ENCODE measurements at regions not wholly inside any gene's neighbourhood (a gene's known extent, or its start where the extent isn't known, plus 50 kb on each side); places are given as distances from the start of the nearest gene placed in this dataset.
A peak's percentile ranks its signal among the peaks of the same experiment; 100 is the strongest.

- H3K9me3 ChIP-seq (ENCODE audit: control insufficient read depth, low read length) = peaks cover 7% of the 10 kb centered on the region
- H2BK15ac ChIP-seq (ENCODE audit: low read depth, poor library complexity, severe bottlenecking) = no peak overlapping the region
- no peak overlapping the region for H2BK120ac ChIP-seq (ENCODE audit: low read depth, low read length)
- no peak for DNase-seq
- no peak overlapping the region for H4K8ac ChIP-seq (ENCODE audit: low read length)
- H3K4me3 ChIP-seq (ENCODE audit: insufficient read depth in 1 of 2, low read depth in 1 of 2, low read length in 2 of 2) = no peak overlapping the region
- H2AK5ac ChIP-seq (ENCODE audit: low read length, severe bottlenecking) = no peak overlapping the region
- H3K18ac ChIP-seq (ENCODE audit: low read depth in 1 of 2, low read length in 2 of 2) = no peak overlapping the region
- no peak overlapping the region for H3K23ac ChIP-seq (ENCODE audit: low read length in 2 of 2)
- no peaks in the 10 kb centered on the region for H3K79me1 ChIP-seq (replicated peaks; ENCODE audit: low read length, poor library complexity, severe bottlenecking)
- no peak overlapping the region for H2BK5ac ChIP-seq (ENCODE audit: low read depth, low read length, poor library complexity, severe bottlenecking)
- H3K4ac ChIP-seq (ENCODE audit: low read depth in 1 of 2, low read length in 2 of 2) = no peak overlapping the region
- WGBS = 87% methylated on average over 9 of the region's 9 CpGs
- no peak overlapping the region for H2AFZ ChIP-seq (ENCODE audit: low read depth, low read length)
- H3K27me3 ChIP-seq (ENCODE audit: control insufficient read depth in 1 of 2, insufficient read depth in 1 of 2, low read length in 2 of 2) = peaks cover 37% of the 10 kb centered on the region in 2 experiments
- no peak overlapping the region for H2BK12ac ChIP-seq (ENCODE audit: low read length in 2 of 2)
- H3K36me3 ChIP-seq (ENCODE audit: control insufficient read depth in 1 of 2, insufficient read depth in 2 of 2, low read depth in 1 of 2, low read length in 2 of 2) = no peaks in the 10 kb centered on the region
- no peak overlapping the region for H3K9ac ChIP-seq (ENCODE audit: low read length)
- no peak overlapping the region for H3K4me2 ChIP-seq (ENCODE audit: low read length, poor library complexity, severe bottlenecking)
- no peak overlapping the region for H3K27ac ChIP-seq (ENCODE audit: low read length, poor library complexity, severe bottlenecking)
- H4K91ac ChIP-seq (ENCODE audit: low read length) = no peak overlapping the region
- no peaks in the 10 kb centered on the region for H3K4me1 ChIP-seq (ENCODE audit: control insufficient read depth, insufficient read depth, low read depth, low read length)
- peak overlapping the region in 1 of 2 experiments; percentile 59 for H3K14ac ChIP-seq (ENCODE audit: low read length in 2 of 2)
These were observed 112.0 kb downstream of the FAM43A start for GRCh38 chr3:194797555-194798250.

- H3K18ac ChIP-seq (ENCODE audit: low read depth in 1 of 2, low read length in 2 of 2) = no peak overlapping the region
- no peak for DNase-seq
- 99% methylated on average over 5 of the region's 5 CpGs for WGBS
- no peak overlapping the region for H3K4me2 ChIP-seq (ENCODE audit: low read length, poor library complexity, severe bottlenecking)
- H2BK15ac ChIP-seq (ENCODE audit: low read depth, poor library complexity, severe bottlenecking) = no peak overlapping the region
- peaks cover 37 to 43% of the 10 kb centered on the region in 2 experiments for H3K27me3 ChIP-seq (ENCODE audit: control insufficient read depth in 1 of 2, insufficient read depth in 1 of 2, low read length in 2 of 2)
- no peak overlapping the region for H3K14ac ChIP-seq (ENCODE audit: low read length in 2 of 2)
- no peak overlapping the region for H3K4me3 ChIP-seq (ENCODE audit: insufficient read depth in 1 of 2, low read depth in 1 of 2, low read length in 2 of 2)
- H4K91ac ChIP-seq (ENCODE audit: low read length) = no peak overlapping the region
- no peaks in the 10 kb centered on the region for H3K79me1 ChIP-seq (replicated peaks; ENCODE audit: low read length, poor library complexity, severe bottlenecking)
- H2AFZ ChIP-seq (ENCODE audit: low read depth, low read length) = no peak overlapping the region
- no peak overlapping the region for H2AK5ac ChIP-seq (ENCODE audit: low read length, severe bottlenecking)
- H2BK120ac ChIP-seq (ENCODE audit: low read depth, low read length) = no peak overlapping the region
- no peak overlapping the region for H3K4ac ChIP-seq (ENCODE audit: low read depth in 1 of 2, low read length in 2 of 2)
- H3K36me3 ChIP-seq (ENCODE audit: control insufficient read depth in 1 of 2, insufficient read depth in 2 of 2, low read depth in 1 of 2, low read length in 2 of 2) = no peaks in the 10 kb centered on the region
- peaks cover 7% of the 10 kb centered on the region for H3K9me3 ChIP-seq (ENCODE audit: control insufficient read depth, low read length)
- no peak overlapping the region for H3K27ac ChIP-seq (ENCODE audit: low read length, poor library complexity, severe bottlenecking)
- H2BK5ac ChIP-seq (ENCODE audit: low read depth, low read length, poor library complexity, severe bottlenecking) = no peak overlapping the region
- no peak overlapping the region for H4K8ac ChIP-seq (ENCODE audit: low read length)
- no peaks in the 10 kb centered on the region for H3K4me1 ChIP-seq (ENCODE audit: control insufficient read depth, insufficient read depth, low read depth, low read length)
- no peak overlapping the region for H3K23ac ChIP-seq (ENCODE audit: low read length in 2 of 2)
- H3K9ac ChIP-seq (ENCODE audit: low read length) = no peak overlapping the region
- no peak overlapping the region for H2BK12ac ChIP-seq (ENCODE audit: low read length in 2 of 2)
These were observed 112.8 kb downstream of the FAM43A start for GRCh38 chr3:194798486-194798885.

- WGBS = 86% methylated on average over 7 of the region's 10 CpGs
- H2AFZ ChIP-seq (ENCODE audit: low read depth, low read length) = no peak overlapping the region
These were observed 114.3 kb downstream of the FAM43A start for GRCh38 chr3:194800002-194800401.

GRCh38 chr3:194801461-194802432, 116.1 kb downstream of the FAM43A start:
- no peak overlapping the region for H3K14ac ChIP-seq (ENCODE audit: low read length in 2 of 2)
- no peak for DNase-seq
- no peak overlapping the region for H3K23ac ChIP-seq (ENCODE audit: low read length in 2 of 2)
- no peak overlapping the region for H3K4me3 ChIP-seq (ENCODE audit: insufficient read depth in 1 of 2, low read depth in 1 of 2, low read length in 2 of 2)
- H4K8ac ChIP-seq (ENCODE audit: low read length) = no peak overlapping the region
- no peak overlapping the region for H3K9ac ChIP-seq (ENCODE audit: low read length)
- peaks cover 37 to 73% of the 10 kb centered on the region in 2 experiments for H3K27me3 ChIP-seq (ENCODE audit: control insufficient read depth in 1 of 2, insufficient read depth in 1 of 2, low read length in 2 of 2)
- no peak overlapping the region for H4K91ac ChIP-seq (ENCODE audit: low read length)
- no peak overlapping the region for H2BK15ac ChIP-seq (ENCODE audit: low read depth, poor library complexity, severe bottlenecking)
- no peaks in the 10 kb centered on the region for H3K4me1 ChIP-seq (ENCODE audit: control insufficient read depth, insufficient read depth, low read depth, low read length)
- no peak overlapping the region for H3K4ac ChIP-seq (ENCODE audit: low read depth in 1 of 2, low read length in 2 of 2)
- WGBS = 80% methylated on average over 20 of the region's 23 CpGs
- H3K27ac ChIP-seq (ENCODE audit: low read length, poor library complexity, severe bottlenecking) = no peak overlapping the region
- no peaks in the 10 kb centered on the region for H3K79me1 ChIP-seq (replicated peaks; ENCODE audit: low read length, poor library complexity, severe bottlenecking)
- no peak overlapping the region for H2BK12ac ChIP-seq (ENCODE audit: low read length in 2 of 2)
- no peaks in the 10 kb centered on the region for H3K36me3 ChIP-seq (ENCODE audit: control insufficient read depth in 1 of 2, insufficient read depth in 2 of 2, low read depth in 1 of 2, low read length in 2 of 2)
- no peak overlapping the region for H2AFZ ChIP-seq (ENCODE audit: low read depth, low read length)
- H2BK120ac ChIP-seq (ENCODE audit: low read depth, low read length) = no peak overlapping the region
- no peaks in the 10 kb centered on the region for H3K9me3 ChIP-seq (ENCODE audit: control insufficient read depth, low read length)
- H2AK5ac ChIP-seq (ENCODE audit: low read length, severe bottlenecking) = no peak overlapping the region
- H2BK5ac ChIP-seq (ENCODE audit: low read depth, low read length, poor library complexity, severe bottlenecking) = no peak overlapping the region
- no peak overlapping the region for H3K4me2 ChIP-seq (ENCODE audit: low read length, poor library complexity, severe bottlenecking)
- no peak overlapping the region for H3K18ac ChIP-seq (ENCODE audit: low read depth in 1 of 2, low read length in 2 of 2)

More at GRCh38 chr3:194800002-194800401, 114.3 kb downstream of the FAM43A start:
- H3K9me3 ChIP-seq (ENCODE audit: control insufficient read depth, low read length) = peaks cover 7% of the 10 kb centered on the region
- no peak overlapping the region for H2BK5ac ChIP-seq (ENCODE audit: low read depth, low read length, poor library complexity, severe bottlenecking)
- H2BK120ac ChIP-seq (ENCODE audit: low read depth, low read length) = no peak overlapping the region
- peaks cover 37 to 56% of the 10 kb centered on the region in 2 experiments for H3K27me3 ChIP-seq (ENCODE audit: control insufficient read depth in 1 of 2, insufficient read depth in 1 of 2, low read length in 2 of 2)
- no peaks in the 10 kb centered on the region for H3K4me1 ChIP-seq (ENCODE audit: control insufficient read depth, insufficient read depth, low read depth, low read length)
- no peak overlapping the region for H2BK12ac ChIP-seq (ENCODE audit: low read length in 2 of 2)
- H3K27ac ChIP-seq (ENCODE audit: low read length, poor library complexity, severe bottlenecking) = no peak overlapping the region
- H3K4ac ChIP-seq (ENCODE audit: low read depth in 1 of 2, low read length in 2 of 2) = no peak overlapping the region
- H3K9ac ChIP-seq (ENCODE audit: low read length) = no peak overlapping the region
- no peak overlapping the region for H2AK5ac ChIP-seq (ENCODE audit: low read length, severe bottlenecking)
- H3K79me1 ChIP-seq (replicated peaks; ENCODE audit: low read length, poor library complexity, severe bottlenecking) = no peaks in the 10 kb centered on the region
- H3K14ac ChIP-seq (ENCODE audit: low read length in 2 of 2) = no peak overlapping the region
- H3K23ac ChIP-seq (ENCODE audit: low read length in 2 of 2) = no peak overlapping the region
- no peak overlapping the region for H4K91ac ChIP-seq (ENCODE audit: low read length)
- no peak overlapping the region for H3K4me2 ChIP-seq (ENCODE audit: low read length, poor library complexity, severe bottlenecking)
- H3K18ac ChIP-seq (ENCODE audit: low read depth in 1 of 2, low read length in 2 of 2) = no peak overlapping the region
- DNase-seq = no peak
- H4K8ac ChIP-seq (ENCODE audit: low read length) = no peak overlapping the region
- H2BK15ac ChIP-seq (ENCODE audit: low read depth, poor library complexity, severe bottlenecking) = no peak overlapping the region
- H3K4me3 ChIP-seq (ENCODE audit: insufficient read depth in 1 of 2, low read depth in 1 of 2, low read length in 2 of 2) = no peak overlapping the region
- H3K36me3 ChIP-seq (ENCODE audit: control insufficient read depth in 1 of 2, insufficient read depth in 2 of 2, low read depth in 1 of 2, low read length in 2 of 2) = no peaks in the 10 kb centered on the region

All from mesenchymal stem cell (in vitro differentiated cells and primary cell).